ENCODE measurements at regions not wholly inside any gene's neighbourhood (a gene's known extent, or its start where the extent isn't known, plus 50 kb on each side); places are given as distances from the start of the nearest gene placed in this dataset.

- no peaks in the 10 kb centered on the region for H3K36me3 ChIP-seq (ENCODE audit: insufficient read depth, low read length, poor library complexity, severe bottlenecking)
- no peak for DNase-seq (ENCODE audit: low spot score)
- no peak for TF ChIP-seq CTCF (conservative IDR thresholded peaks at IDR 0.05; ENCODE audit: low read depth, low read length)
- no peaks in the 10 kb centered on the region for H3K27me3 ChIP-seq (replicated peaks; ENCODE audit: insufficient read depth, low read depth, low read length, poor library complexity)
- intact Hi-C loops (cut with micrococcal nuclease; ENCODE audit: unreplicated experiment): no loop called here
- ChIA-PET CTCF (no interaction called here), POLR2A (ENCODE audit: low non-redundant PET) (no interaction called here)
- H3K4me3 ChIP-seq (ENCODE audit: low read depth, low read length, poor library complexity, severe bottlenecking): no peak overlapping the region
- no TSS peak for BruUV-seq (replicated peaks)
- H3K4me1 ChIP-seq (ENCODE audit: insufficient read depth, low read length, poor library complexity, severe bottlenecking): no peaks in the 10 kb centered on the region
- no peak overlapping the region for H3K27ac ChIP-seq (ENCODE audit: low read depth, low read length, poor library complexity, severe bottlenecking)
- peaks cover 13% of the 10 kb centered on the region for H3K9me3 ChIP-seq (ENCODE audit: low read depth, low read length, poor library complexity, severe bottlenecking)
These were observed 299.3 kb downstream of the UQCRFS1 start for GRCh38 chr19:28913626-28914025.

DNA sequence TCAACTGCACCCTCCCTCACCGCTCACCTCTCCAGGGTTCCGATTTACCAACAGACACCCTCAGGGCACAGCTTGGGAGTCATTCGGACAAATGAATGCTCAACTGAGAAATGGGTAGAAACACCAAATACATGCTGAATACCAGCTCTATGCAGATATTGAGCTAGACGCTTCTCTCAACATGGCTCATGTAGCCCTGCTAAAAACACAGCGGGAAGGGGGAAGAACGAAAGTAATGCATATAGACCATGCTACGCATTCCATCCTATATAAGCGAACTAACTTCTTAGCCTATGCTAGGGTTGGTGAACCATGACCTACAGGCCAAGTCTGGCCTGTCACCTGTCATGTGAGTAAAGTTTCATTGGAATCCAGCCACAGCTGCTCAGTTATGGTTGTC, 304.0 kb downstream of the UQCRFS1 start:
- DNase-seq (ENCODE audit: low spot score): no peak

DNA sequence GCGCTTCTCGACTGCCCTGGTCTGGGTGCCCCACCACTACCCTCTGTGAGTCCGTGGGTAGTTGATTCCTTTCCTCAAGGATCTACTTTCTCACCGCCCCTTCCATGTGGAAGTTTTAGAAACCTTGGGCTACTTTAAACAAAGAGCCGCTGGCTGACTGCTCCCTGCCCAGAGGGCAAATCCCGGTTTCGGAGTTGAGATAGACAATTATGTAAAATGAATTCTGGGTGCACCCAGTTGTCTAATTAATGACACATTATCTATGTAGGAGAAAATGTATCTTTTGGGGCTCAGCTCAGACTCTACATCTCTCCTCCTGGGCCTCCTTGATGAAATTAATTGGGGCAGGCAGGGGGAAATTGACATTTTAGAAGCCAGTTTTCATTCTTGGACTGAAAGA, 305.4 kb downstream of the UQCRFS1 start:
- no peaks in the 10 kb centered on the region for H3K27me3 ChIP-seq (replicated peaks; ENCODE audit: insufficient read depth, low read depth, low read length, poor library complexity)

More for the DNA sequence above, 304.0 kb downstream of the UQCRFS1 start:
- Histone ChIP-seq H3K4me3 (ENCODE audit: low read depth, low read length, poor library complexity, severe bottlenecking) (no peak overlapping the region), H3K4me1 (ENCODE audit: insufficient read depth, low read length, poor library complexity, severe bottlenecking) (no peaks in the 10 kb centered on the region), H3K27ac (ENCODE audit: low read depth, low read length, poor library complexity, severe bottlenecking) (no peak overlapping the region), H3K27me3 (replicated peaks; ENCODE audit: insufficient read depth, low read depth, low read length, poor library complexity) (no peaks in the 10 kb centered on the region), H3K36me3 (ENCODE audit: insufficient read depth, low read length, poor library complexity, severe bottlenecking) (no peaks in the 10 kb centered on the region), H3K9me3 (ENCODE audit: low read depth, low read length, poor library complexity, severe bottlenecking) (peaks cover 6% of the 10 kb centered on the region)
- BruUV-seq (replicated peaks): no TSS peak
- ChIA-PET CTCF (no interaction called here), POLR2A (ENCODE audit: low non-redundant PET) (no interaction called here)
- intact Hi-C loops (cut with micrococcal nuclease; ENCODE audit: unreplicated experiment): no loop called here
- TF ChIP-seq CTCF (conservative IDR thresholded peaks at IDR 0.05; ENCODE audit: low read depth, low read length) (no peak), EZH2 (IDR thresholded peaks at IDR 0.05; ENCODE audit: borderline replicate concordance, low read depth, low read length, poor library complexity, severe bottlenecking) (no peak)

More for the DNA sequence above, 305.4 kb downstream of the UQCRFS1 start:
- Histone ChIP-seq H3K27ac (ENCODE audit: low read depth, low read length, poor library complexity, severe bottlenecking) (no peak overlapping the region), H3K9me3 (ENCODE audit: low read depth, low read length, poor library complexity, severe bottlenecking) (no peaks in the 10 kb centered on the region), H3K4me1 (ENCODE audit: insufficient read depth, low read length, poor library complexity, severe bottlenecking) (no peaks in the 10 kb centered on the region), H3K36me3 (ENCODE audit: insufficient read depth, low read length, poor library complexity, severe bottlenecking) (no peaks in the 10 kb centered on the region), H3K4me3 (ENCODE audit: low read depth, low read length, poor library complexity, severe bottlenecking) (no peak overlapping the region)
- CTCF ChIA-PET: no interaction called here
- BruUV-seq (replicated peaks): no TSS peak
- POLR2A ChIA-PET (ENCODE audit: low non-redundant PET): no interaction called here
- intact Hi-C loops (cut with micrococcal nuclease; ENCODE audit: unreplicated experiment): no loop called here
- TF ChIP-seq CTCF (conservative IDR thresholded peaks at IDR 0.05; ENCODE audit: low read depth, low read length) (no peak), EZH2 (IDR thresholded peaks at IDR 0.05; ENCODE audit: borderline replicate concordance, low read depth, low read length, poor library complexity, severe bottlenecking) (no peak)
- no peak for DNase-seq (ENCODE audit: low spot score)
